K562 (cell line): ENCODE measurements at regions not wholly inside any gene's neighbourhood (a gene's known extent, or its start where the extent isn't known, plus 50 kb on each side); places are given as distances from the start of the nearest gene placed in this dataset.

Source experiments
- ARID4B ChIP-seq: sonication (generic); formaldehyde crosslinking; IDR thresholded peaks from 2 replicates; pipeline ENCODE4 v1.8.0; 2022; ENCODE audit warnings: mild to moderate bottlenecking, missing genetic modification reagents
- BDP1 ChIP-seq: IDR thresholded peaks from 3 replicates; pipeline ENCODE4 v1.6.1; 2011; ENCODE audit not compliant: insufficient read length, insufficient read depth
- DMBX1 ChIP-seq: fragments of 250-450 bp; sonication (Bioruptor Pico); IDR thresholded peaks from 2 replicates; pipeline ENCODE4 v1.8.0; 2022; ENCODE audit warnings: inconsistent platforms, mild to moderate bottlenecking, moderate library complexity, borderline replicate concordance
- GTF2F1 ChIP-seq: IDR thresholded peaks from 2 replicates; pipeline ENCODE4 v1.6.1; 2011; ENCODE audit warnings: low read depth, low read length, improper control_type of control experiment
- PHB ChIP-seq: fragments of 250-450 bp; sonication (Bioruptor Pico); IDR thresholded peaks from 2 replicates; pipeline ENCODE4 v1.5.0; 2021
- SMAD3 ChIP-seq: fragments of 450-650 bp; formaldehyde crosslinking; conservative IDR thresholded peaks from 2 replicates; pipeline ENCODE4 v1.4.0; 2020; ENCODE audit warnings: mild to moderate bottlenecking
- TARDBP ChIP-seq: fragments of 450-650 bp; IDR thresholded peaks from 2 replicates; pipeline ENCODE4 v1.6.1; 2016
- ZNF165 ChIP-seq: fragments of 250-450 bp; sonication (Bioruptor Pico); IDR thresholded peaks from 2 replicates; pipeline ENCODE4 v1.4.0; 2020; ENCODE audit warnings: borderline replicate concordance
- ZNF764 ChIP-seq: fragments of 250-450 bp; sonication (Bioruptor Pico); IDR thresholded peaks from 2 replicates; pipeline ENCODE4 v1.4.0; 2020; ENCODE audit warnings: low read depth, mild to moderate bottlenecking, moderate library complexity
- ZNF830 ChIP-seq: fragments of 250-450 bp; sonication (Bioruptor Pico); IDR thresholded peaks from 2 replicates; pipeline ENCODE4 v1.5.0; 2021; ENCODE audit warnings: mild to moderate bottlenecking
- TF ChIP-seq, protein P1 (sequence below): fragments of 250-450 bp; sonication (Bioruptor Pico); IDR thresholded peaks from 2 replicates; pipeline ENCODE4 v1.5.0; 2021; ENCODE audit warnings: mild to moderate bottlenecking, moderate library complexity
- TF ChIP-seq, protein P2 (sequence below): fragments of 450-650 bp; formaldehyde crosslinking; conservative IDR thresholded peaks from 2 replicates; pipeline ENCODE4 v1.4.0; 2022; ENCODE audit warnings: mild to moderate bottlenecking, missing genetic modification characterization
- TF ChIP-seq, protein P3 (sequence below): sonication (generic); formaldehyde crosslinking; IDR thresholded peaks from 2 replicates; pipeline ENCODE4 v1.8.0; 2022; ENCODE audit warnings: mild to moderate bottlenecking, missing genetic modification reagents, borderline replicate concordance

DNA sequence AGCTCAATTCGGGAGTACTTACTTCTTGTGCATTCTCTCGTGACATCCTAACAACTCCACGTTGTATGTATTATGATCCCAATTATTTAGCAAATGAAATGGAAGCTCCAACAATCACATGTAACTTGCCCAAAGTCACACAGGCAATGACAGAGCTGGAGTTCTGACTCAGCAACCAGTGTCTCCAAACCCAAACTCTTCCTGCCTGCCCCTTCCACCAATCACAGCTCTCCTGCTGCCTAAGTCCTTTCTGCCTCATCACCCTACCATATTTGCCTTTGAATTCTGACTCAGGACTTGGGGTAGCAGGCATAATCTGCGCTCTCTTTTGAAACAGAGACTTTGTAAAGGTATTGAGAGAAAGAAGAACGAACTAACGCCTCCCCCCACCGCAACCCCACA, 245.2 kb upstream of the MAF start (continued):
- TF ChIP-seq PHB (CRISPR knock-in tag): no peak
- TF ChIP-seq, protein P1, sequence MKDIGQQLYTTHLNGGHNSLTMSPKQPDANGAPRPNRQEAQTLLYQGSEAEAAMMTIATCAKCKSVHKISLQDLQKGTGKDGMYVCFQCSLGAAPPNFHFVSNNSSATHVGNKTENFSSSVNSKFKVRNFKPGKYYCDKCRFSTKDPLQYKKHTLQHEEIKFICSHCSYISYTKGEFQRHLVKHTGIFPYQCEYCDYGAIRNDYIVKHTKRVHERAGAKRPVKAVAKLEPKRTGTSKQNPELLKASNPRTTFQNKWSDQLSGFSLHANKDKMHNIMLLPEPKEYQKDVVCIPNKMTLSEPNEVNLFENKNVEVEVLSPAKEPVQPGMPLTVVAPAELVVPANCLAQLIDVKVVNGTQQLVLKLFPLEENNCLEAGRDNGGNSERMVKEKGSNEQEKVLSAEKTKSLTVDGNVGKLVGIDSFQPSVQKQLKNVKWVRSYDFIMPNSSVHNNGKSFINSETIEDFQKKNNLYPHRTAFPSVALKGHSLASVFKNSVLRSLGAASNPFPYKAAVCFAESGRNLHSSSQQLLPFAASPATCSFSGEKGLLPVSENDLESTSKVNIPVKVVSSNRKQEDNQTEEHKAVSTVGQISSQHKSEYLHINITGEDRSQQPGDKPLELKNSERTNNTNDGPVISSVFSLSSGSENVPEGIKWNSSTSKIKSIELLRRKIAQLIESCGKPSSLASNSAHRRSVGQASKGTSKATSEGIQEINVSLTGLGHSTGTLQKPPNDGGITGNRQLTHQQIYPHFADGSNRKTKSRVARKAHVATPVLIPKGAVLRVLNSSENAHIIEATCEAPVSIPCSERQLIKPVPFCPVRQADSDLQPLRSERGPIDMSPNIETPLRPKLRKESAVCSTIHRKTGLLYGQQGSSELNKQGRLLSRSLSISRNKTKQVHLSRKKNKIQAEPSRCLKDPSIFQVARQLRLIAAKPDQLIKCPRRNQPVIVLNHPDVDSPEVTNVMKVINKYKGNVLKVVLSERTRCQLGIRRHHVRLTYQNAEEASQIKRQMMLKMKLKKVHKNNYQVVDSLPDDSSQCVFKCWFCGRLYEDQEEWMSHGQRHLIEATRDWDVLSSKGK: no peak; the same call in 1 of the 2 replicates
- TF ChIP-seq DMBX1: no peak
- 0 out of 2 replicates have a peak, but pooled peaks have one; percentile 11 for TF ChIP-seq SMAD3 (CRISPR knock-in tag)
- TF ChIP-seq ARID4B (CRISPR knock-in tag): no peak
- TF ChIP-seq, protein P2, sequence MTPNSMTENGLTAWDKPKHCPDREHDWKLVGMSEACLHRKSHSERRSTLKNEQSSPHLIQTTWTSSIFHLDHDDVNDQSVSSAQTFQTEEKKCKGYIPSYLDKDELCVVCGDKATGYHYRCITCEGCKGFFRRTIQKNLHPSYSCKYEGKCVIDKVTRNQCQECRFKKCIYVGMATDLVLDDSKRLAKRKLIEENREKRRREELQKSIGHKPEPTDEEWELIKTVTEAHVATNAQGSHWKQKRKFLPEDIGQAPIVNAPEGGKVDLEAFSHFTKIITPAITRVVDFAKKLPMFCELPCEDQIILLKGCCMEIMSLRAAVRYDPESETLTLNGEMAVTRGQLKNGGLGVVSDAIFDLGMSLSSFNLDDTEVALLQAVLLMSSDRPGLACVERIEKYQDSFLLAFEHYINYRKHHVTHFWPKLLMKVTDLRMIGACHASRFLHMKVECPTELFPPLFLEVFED (CRISPR knock-in tag): no peak
- TF ChIP-seq TARDBP: no peak
- TF ChIP-seq GTF2F1: no peak
- no peak for TF ChIP-seq ZNF764 (CRISPR knock-in tag)
- TF ChIP-seq, protein P3, sequence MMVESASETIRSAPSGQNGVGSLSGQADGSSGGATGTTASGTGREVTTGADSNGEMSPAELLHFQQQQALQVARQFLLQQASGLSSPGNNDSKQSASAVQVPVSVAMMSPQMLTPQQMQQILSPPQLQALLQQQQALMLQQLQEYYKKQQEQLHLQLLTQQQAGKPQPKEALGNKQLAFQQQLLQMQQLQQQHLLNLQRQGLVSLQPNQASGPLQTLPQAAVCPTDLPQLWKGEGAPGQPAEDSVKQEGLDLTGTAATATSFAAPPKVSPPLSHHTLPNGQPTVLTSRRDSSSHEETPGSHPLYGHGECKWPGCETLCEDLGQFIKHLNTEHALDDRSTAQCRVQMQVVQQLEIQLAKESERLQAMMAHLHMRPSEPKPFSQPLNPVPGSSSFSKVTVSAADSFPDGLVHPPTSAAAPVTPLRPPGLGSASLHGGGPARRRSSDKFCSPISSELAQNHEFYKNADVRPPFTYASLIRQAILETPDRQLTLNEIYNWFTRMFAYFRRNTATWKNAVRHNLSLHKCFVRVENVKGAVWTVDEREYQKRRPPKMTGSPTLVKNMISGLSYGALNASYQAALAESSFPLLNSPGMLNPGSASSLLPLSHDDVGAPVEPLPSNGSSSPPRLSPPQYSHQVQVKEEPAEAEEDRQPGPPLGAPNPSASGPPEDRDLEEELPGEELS (CRISPR knock-in tag): no peak
- no peak for TF ChIP-seq BDP1
- no peak for TF ChIP-seq ZNF165 (CRISPR knock-in tag)
- TF ChIP-seq ZNF830: no peak
